GM19372 (cell line): ENCODE measurements at regions not wholly inside any gene's neighbourhood (a gene's known extent, or its start where the extent isn't known, plus 50 kb on each side); places are given as distances from the start of the nearest gene placed in this dataset.

Source experiments
- ATAC-seq: cut with Tn5 transposase; IDR thresholded peaks from one replicate; pipeline ENCODE4 v1.9.1; 2021; ENCODE audit warnings: mild to moderate bottlenecking, low read depth, moderate library complexity; ENCODE audit not compliant: unreplicated experiment

DNA sequence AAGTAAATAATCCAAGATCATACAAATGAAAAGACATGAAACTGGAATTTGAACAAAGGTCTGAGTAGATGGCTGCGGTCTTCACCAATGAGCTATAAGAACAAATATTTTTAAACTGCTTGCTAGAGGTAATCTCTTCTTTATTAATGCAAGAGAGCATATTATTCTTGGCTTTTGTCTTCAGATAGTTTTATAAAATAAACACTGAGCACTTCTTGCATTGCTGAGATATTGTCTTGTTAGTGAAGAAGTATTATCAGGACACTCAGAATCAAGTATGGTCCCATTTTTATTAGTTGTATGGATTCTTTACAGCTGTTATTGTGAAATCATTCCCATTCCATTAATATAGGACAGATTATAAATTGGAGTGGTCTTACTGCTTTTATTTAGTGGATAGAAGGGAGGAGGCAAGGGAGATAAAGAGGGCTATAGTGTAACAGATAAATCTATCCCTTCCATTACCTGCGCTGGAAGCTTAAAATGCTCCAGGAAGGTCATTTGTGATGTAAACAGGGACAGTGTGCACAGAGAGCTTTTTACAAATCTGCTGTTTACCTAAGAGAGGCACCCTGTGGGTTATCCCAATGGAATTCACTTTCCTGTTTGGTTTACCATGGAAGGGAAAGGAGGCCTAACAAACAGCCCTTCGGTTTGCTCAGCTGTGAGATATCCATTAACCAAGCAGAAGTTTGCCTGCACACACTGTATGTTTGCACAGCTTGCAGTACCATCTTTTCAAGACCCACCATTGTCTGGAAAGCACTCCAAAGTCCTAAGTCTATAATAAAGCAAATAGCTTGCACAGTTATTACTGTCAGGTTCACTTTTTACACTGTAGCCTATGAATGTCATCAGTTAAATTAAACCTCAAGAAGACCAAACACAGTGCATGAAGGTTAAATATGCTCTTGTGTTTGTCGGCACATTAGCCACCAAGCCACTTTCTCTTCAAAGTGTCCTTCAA, 347.7 kb upstream of the TGFBR2 start:
- no peak for ATAC-seq

DNA sequence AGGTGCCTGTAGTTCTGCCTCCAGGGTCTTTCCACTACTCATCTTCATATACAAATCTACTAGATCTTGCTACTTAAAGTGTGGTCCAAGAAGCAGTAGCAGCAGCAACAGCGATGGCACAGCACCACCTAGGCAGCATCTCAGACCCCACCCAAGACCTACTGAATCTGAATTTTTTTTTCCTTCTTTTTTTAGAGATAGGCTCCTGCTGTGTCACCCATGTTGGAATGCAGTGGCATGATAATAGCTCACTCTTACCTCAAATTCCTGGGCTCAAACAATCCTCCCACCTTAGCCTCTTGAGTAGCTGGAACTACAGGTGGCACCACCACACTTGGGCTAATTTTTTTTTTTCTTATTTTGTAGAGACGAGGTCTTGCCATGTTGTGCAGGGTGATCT, 346.7 kb upstream of the TGFBR2 start:
- no peak for ATAC-seq

DNA sequence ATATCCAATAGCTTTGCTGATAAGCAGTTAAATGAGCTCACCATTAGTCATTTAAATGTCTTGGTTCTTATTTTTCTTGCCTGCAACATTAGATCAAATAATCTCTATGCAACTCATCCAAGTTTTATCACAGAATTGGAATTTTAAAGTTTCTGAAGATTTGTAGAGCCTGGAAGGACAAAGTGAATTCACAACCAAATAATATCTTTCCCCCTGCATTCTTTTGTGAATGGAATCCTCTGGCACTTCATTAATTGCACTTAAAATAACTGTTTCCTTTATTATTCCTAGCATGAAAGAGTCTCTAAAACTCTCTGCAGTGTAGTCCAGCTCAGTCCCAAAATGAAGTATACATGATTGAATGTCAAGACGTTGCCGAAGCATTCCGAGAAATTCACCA, 345.6 kb upstream of the TGFBR2 start:
- ATAC-seq, result no peak

DNA sequence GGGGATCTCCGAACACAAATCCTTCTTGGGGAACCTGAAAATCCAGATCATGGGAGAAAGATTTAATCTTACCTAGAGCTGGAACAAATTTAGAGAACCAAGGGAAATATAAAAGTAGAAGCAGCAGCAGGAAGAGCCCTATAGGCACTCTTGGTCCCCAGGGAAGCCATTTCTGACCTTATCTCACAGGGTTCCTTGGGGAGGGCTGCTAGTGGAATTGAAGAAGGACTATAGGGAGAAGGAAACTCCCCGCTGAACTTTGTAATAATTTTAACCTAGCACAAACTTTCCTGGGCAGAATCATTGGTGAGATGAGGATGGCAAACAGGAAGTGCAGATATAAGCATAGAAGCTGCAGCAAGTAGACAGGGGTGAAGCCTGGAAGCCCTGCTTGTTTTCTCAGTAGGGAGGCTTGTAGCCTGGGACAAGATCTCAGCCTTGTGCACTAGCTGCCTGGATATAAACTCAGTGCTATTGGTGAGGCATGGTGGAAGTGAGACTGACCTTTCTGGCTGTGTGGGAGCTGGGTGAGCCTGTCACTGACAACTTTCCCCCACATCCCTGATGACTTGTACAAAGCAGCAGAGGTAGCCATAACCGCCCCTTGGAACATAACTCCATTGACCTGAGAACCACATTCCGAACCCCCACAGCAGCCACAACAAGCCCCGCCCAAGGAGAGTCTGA, 343.0 kb upstream of the TGFBR2 start:
- ATAC-seq, result no peak

DNA sequence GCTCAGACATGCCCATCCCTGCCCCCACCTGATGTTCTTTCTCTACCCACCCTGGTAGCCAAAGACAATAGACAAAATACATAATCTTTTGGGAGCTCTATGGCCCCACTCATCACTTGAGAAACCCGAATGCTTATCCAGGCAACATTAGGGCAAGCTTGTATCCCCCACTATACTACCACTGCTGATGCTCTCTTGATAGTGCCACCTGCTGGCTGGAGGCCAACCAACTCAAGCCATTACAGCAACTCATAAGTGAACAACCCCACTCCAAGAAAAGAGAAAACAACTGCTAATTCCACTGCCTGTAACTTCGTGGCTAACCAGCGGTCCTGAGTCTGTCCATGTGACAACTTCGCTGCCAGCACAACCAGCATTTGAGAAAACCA, 342.5 kb upstream of the TGFBR2 start:
- no peak for ATAC-seq

DNA sequence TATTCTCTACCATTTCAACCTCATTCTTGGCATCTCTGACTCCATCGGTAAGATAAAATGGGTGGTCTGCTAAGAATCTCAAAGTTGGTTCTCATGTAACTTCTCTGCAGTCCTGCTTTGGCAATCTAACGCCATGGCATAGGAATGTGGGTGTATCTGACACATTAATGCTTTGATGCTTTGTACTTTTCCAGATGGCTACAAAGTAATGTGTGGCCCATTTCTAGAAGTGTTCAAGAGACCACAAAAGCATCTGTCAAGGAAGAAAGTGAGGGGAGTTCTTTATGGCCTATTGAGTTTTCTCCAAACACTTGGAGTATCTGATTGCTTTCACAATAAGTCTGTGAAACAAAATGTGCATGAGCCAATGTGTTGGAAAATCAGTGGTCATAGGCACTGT, 339.9 kb upstream of the TGFBR2 start:
- ATAC-seq, result no peak

DNA sequence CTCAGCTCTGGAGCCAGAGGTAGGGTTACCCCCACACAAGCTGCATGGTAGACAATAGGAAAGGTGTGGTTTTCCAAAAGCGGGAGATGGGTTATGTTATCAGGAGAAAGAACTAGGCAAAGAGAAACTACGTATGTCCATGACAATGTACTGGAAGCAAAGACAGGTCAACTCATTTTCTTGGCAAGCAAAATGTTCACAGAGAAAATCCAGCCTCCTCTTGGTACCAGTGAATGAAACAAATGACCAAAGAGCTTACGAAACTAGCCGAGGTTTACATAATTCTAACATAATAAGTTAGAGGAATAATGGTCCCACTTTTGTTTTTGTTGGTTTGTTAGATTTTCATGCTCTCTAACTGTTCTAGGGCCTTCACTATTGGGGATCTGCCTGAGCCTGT, 338.1 kb upstream of the TGFBR2 start:
- no peak for ATAC-seq

DNA sequence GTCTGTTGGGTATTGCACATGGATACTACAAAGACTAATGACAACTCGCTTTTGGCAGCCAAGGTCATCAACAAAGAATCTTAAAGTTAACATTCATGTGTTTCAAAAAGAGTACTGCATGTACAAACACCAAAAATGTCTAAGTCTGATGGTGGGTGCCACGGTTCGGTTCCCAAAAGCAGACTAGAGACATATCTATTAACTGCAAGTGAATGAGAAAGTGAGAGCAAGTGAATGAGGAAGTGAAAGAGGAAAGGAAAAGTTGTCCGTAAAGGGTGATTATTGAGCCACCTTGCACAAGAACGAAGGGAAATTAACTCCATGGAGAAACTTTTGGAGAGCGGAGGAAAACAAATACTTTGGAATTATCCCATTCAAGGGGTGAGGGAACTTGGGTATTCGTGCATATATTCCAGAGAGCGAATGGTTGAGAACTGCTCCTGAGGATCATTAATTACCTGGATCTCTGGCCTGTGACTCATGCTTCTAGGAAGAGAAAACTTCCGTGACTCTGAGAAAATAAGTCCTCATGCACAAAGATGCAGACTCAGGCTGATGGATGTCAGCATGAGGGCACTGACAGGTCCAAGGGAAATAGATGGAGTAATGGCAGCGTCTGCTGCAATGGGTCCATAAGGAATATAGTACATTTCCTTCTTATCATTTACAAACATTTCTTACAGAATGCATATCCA, 336.5 kb upstream of the TGFBR2 start:
- no peak for ATAC-seq

DNA sequence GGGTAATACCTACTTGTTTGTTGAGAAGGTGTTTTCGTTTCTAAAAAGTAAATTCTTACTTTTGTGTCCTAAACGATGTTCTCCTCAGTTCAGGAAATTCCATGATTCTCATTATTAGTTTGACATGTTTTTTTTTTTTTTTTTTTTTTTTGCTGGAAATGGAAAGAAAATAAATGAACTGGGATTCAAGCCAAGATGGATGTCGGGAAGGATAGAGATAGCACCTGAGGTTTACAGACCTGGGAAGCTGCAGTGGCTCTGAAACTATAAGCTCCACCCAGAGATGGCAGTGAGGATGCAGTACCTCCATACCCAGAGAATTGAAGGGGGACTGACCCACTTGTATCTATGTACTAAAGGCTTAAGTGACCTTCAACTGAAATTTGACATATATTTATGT, 334.6 kb upstream of the TGFBR2 start:
- ATAC-seq, result no peak

DNA sequence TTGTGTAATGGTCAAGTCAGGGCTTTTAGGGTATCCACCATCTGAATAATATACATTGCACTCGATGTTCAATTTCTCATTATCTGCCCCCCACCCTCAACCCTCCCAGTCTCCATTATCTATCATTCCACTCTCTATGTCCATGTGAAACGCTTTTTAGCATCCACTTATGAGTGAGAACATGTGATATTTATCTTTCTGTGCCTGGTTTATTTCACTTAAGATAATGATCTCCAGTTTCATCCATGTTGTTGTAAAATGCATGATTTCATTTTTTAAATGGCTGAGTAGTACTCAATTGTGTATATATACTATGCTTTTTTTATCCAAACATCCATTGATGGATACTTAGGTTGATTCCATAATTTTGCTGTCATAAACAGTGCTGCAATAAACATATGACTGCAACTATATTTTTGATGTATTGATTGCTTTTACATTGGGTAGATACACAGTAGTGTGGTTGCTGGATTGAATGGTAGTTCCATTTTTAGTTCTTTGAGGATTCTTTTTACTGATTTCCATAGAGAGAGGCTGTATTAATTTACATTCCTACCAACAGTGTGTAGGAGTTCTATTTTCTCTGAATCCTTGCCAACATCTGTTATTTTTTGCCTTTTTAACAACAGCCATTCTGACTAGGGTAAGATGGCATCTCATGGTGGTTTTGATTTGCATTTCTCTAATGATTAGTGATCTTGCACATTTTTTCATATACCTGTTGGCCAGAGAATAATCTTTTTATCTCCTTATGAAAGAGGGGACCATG, 332.9 kb upstream of the TGFBR2 start:
- ATAC-seq, result no peak

DNA sequence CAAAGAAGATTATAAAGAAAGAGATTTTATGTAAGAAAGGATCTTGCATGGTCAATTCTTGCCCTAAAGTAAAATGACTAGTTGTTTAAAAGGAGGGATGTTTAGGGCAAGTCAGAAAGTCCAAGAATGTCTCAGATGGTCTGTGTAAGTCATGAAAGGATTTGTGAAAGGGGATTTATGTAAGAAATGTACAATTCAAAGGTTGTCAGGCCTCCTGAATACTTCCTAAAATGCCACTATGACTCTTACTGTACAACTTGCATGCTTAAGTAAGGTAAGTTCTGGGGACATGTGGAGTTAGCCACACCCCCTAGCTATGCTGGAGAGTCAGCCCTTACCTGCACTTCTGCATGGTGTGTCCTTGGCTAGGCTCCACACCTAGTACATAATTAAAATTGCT, 328.9 kb upstream of the TGFBR2 start:
- no peak for ATAC-seq

DNA sequence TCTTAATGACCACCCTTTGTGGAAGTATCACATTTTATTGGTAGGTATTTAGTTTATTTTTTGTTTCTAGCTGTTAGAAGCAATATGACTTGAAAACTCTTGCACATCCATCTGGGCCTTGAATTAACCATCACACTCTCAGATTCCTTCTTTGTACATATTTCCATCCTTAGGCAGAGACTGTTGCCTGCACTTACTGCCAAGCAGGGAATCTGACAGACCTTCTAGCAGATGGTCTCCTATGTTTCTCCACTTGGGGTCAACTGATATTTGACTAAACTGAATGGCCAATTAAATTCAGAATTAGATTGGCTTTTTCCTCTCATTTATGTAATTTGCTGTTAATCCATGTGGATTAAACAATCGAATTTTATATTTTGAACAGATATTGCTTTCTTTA, 324.9 kb upstream of the TGFBR2 start:
- ATAC-seq, result no peak

DNA sequence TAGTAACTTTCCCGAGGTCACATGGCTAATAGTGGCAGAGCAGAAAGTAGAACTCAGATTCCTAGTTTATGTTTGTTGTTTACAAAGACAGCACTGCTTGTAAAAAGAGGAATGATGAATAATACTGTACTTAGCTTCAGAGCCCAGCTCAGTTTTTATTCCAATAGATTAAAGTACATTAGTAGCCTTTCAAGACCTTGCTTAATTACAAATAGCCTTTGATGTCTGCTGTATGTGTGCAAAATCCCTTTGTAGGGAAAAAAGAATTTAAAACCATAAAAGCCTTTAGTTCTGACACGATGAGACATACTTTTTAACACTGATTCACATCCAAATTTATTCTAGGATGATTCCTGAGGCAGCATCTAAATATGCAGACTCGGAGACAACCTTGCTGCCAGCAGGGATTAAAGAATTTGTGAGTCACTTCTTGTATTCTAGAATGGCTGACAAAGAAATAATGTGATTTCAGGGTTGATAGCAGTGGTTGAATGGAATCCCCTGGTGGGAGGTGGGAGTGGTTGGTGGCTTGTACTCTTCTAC, 324.2 kb upstream of the TGFBR2 start:
- no peak for ATAC-seq

DNA sequence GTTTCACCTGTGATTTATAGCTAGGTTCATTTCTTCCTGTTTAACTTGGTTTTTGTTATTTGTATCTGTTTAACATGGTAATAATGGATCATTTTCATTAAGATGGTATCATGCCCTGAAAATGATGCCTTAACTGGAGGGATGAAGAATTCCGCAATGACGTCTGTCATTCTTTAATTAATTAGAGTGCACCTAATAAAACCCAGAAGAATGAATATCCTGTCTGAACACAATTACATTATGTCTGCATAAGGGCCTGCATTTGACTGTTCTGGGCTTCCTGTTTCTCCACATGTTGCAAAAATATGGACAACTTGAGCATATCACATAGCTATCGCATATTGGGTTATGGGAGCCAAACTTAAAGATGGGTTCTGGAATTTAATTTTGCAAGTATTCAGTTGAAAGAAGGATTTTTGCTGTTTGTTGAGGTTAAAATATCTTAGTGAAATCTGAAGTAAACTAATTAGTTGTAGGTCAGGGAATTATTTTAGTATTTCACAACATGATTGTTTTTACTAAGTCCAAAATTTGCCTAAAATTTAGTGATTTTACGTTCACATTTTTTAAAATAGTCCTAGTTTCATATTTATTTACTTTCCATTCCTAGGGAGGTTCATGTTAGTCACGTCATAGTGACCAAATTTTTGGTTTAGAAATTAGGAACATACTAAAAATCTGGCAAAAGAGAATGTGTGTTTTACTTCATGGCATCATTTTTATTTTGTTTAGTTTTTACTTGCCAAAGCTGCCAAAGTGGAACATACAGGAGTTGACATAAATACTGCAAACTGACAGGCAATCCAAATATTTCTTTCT, 321.0 kb upstream of the TGFBR2 start:
- ATAC-seq, result no peak

DNA sequence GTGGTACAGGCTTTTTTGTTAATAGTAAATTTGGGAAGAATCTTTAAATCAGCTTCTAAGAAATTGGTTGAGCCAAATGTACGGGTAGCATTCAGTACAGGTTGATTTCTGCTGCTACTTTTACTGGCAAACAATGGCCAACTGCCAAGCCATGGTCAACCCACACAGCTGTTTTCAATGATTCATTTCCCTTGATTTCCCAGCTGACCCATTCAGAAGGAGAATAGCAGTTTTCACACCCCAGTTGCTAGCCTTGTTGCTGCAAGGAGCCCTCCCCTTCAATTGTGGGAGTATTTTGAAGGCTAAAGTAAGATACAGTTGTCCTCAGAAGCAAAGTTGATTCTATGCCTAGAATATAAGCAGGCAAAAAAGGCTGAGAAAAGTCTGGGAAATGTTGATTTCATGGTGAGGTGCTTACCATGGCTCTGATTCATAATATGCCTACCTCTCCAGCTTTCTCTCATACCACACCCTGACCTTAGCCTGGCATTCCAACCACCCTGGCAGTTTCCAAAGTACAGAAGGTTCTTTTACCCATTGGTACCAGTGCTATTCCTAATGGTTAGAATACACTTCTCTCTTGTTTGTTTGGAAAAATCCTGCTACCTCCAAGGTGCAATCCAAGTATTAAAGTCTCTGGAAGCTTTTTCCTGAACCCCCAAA, 320.3 kb upstream of the TGFBR2 start:
- ATAC-seq, result no peak

DNA sequence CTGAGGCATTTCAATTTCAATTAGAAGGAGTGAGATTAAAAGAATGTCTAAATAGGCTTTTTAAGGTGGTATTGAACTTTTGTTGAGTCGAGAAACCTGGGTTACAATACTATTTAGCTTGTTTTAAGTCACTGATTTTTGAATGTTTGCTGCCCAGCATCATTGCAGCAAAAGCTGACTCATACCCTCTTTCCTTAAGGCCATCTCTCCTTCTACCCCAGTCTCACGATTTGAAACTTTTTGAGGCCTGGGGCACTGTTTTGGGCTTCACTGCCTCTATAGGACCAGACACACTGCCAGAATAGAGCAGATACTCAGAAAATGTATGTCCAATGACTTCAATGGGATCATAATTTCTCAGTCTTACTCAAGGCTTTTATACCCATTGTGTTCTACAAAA, 319.6 kb upstream of the TGFBR2 start:
- no peak for ATAC-seq

DNA sequence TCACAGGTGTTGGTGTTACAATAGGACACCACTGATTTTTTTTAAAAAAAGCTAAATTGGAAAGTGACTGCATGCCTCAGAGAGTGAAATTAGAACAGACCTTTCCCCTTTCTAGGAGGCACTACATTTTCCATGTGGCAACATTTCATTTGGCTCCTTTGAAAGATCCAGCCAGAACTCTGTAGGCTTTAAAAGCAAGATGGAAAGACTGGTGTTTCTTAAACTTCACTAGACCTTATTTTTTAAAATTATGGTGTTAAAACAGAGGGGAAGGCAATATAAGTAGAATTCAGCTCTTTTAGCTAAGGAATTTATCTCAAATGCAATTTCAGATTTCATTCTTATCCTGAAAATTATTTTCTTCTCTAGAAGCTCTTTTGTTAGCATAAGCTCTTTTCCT, 317.6 kb upstream of the TGFBR2 start:
- ATAC-seq, result no peak

DNA sequence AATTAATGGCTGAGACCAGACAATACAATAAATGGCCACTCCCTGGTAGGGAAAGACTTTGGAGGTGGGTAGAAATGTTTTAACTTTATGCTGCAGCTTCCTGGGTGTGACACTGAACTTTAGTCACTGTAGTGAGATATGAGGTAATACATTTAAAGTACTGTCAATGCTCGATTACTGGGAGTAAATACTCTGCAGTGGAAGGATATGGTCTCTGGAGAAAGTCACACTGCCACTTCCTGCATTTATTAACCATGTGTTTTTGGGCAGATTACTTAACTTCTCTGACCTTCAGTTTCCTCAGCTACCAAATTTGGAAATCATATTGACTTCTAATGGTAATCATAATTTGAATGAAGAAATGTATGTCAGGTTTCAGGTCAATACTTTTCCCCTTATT, 317.1 kb upstream of the TGFBR2 start:
- ATAC-seq, result no peak

DNA sequence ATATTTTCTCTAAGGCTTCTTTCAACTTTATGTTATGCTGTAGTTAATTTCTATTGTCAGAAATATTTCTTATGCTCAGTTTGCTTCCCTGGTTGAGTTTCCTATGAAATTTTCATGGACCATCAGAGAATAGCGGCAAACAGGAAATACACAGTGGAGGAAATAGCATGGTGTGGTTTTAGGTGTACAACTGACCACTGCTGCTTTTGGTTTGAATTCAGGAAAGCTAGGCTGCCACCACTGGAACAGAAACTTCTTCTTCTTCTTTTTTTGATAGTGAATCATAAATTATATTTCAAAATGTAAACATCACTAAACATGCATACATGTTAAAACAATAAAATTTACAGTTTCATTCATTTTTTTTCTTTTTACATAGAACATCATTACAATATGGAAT, 316.6 kb upstream of the TGFBR2 start:
- no peak for ATAC-seq
